Inferior parietal cortex (tissue), 1 donor: ENCODE measurements at regions not wholly inside any gene's neighbourhood (a gene's known extent, or its start where the extent isn't known, plus 50 kb on each side); places are given as distances from the start of the nearest gene placed in this dataset.

Experiments
- DNase-seq: peaks from one replicate; pipeline ENCODE4 v3.0.0-alpha.2; 2016; ENCODE audit errors: extremely low spot score

- DNase-seq, result no peak
Measured at GRCh38 chr3:118402971-118403370, 631.7 kb downstream of the IGSF11 start.

GRCh38 chr3:118406562-118406961, 628.1 kb downstream of the IGSF11 start:
- DNase-seq, result no peak

- DNase-seq, result no peak
Measured at GRCh38 chr3:118408431-118408830, 626.2 kb downstream of the IGSF11 start.

GRCh38 chr3:118412503-118412902, 622.1 kb downstream of the IGSF11 start:
- no peak for DNase-seq

GRCh38 chr3:118425272-118425837, 609.3 kb downstream of the IGSF11 start:
- no peak for DNase-seq

- no peak for DNase-seq
Measured at GRCh38 chr3:118433825-118434224, 600.8 kb downstream of the IGSF11 start.

GRCh38 chr3:118435851-118436350, 598.7 kb downstream of the IGSF11 start:
- DNase-seq, result no peak

- no peak for DNase-seq
Measured at GRCh38 chr3:118436697-118437262, 597.9 kb downstream of the IGSF11 start.

GRCh38 chr3:118445036-118445435, 589.6 kb downstream of the IGSF11 start:
- DNase-seq, result no peak

GRCh38 chr3:118447339-118447738, 587.3 kb downstream of the IGSF11 start:
- DNase-seq, result no peak

GRCh38 chr3:118466795-118467330, 567.8 kb downstream of the IGSF11 start:
- DNase-seq, result no peak

GRCh38 chr3:118468801-118469200, 565.8 kb downstream of the IGSF11 start:
- no peak for DNase-seq

GRCh38 chr3:118472586-118472985, 562.1 kb downstream of the IGSF11 start:
- no peak for DNase-seq

- DNase-seq, result no peak
Measured at GRCh38 chr3:118473343-118473742, 561.3 kb downstream of the IGSF11 start.

- no peak for DNase-seq
Measured at GRCh38 chr3:118476885-118477618, 557.6 kb downstream of the IGSF11 start.

- DNase-seq, result no peak
Measured at GRCh38 chr3:118477768-118478167, 556.9 kb downstream of the IGSF11 start.

- DNase-seq, result no peak
Measured at GRCh38 chr3:118478706-118479276, 555.9 kb downstream of the IGSF11 start.

- no peak for DNase-seq
Measured at GRCh38 chr3:118479376-118479775, 555.3 kb downstream of the IGSF11 start.

GRCh38 chr3:118480101-118480860, 554.4 kb downstream of the IGSF11 start:
- no peak for DNase-seq

GRCh38 chr3:118485693-118486092, 549.0 kb downstream of the IGSF11 start:
- no peak for DNase-seq

- no peak for DNase-seq
Measured at GRCh38 chr3:118487734-118488133, 546.9 kb downstream of the IGSF11 start.

GRCh38 chr3:118488732-118489131, 545.9 kb downstream of the IGSF11 start:
- DNase-seq, result no peak
